Stimulated activated naive CD8-positive, alpha-beta T cell treated with anti-CD3 and anti-CD28 coated beads, Interleukin-15, amount 100 ng/mL, for 72 hours (primary cell): ENCODE measurements at regions not wholly inside any gene's neighbourhood (a gene's known extent, or its start where the extent isn't known, plus 50 kb on each side); places are given as distances from the start of the nearest gene placed in this dataset.
"Not testable (repeated sequence)": the region's sequence is repeated elsewhere in the genome, so short reads cannot be mapped to it uniquely, and the experiment has no call there.

ENCODE experiments used
- ATAC-seq: fragments of 150-1000 bp; cut with Tn5 transposase; 2 replicates; pipeline ENCODE4 v1.10.0; 2021; ENCODE audit warnings: mild to moderate bottlenecking, moderate library complexity
- DNase-seq, 2 donors: peaks; one replicate each; pipeline ENCODE4 v3.0.0; 2021 to 2022
- H3K27ac Mint-ChIP-seq, 2 donors: one replicate each; pipeline ENCODE4 v1.8.0; 2022; ENCODE audit warnings: mild to moderate bottlenecking in 2 of 2, mixed read lengths in 2 of 2, moderate library complexity in 2 of 2
- H3K27me3 Mint-ChIP-seq: one replicate; pipeline ENCODE4 v1.8.0; 2022; ENCODE audit warnings: mixed read lengths
- H3K4me1 Mint-ChIP-seq: one replicate; pipeline ENCODE4 v1.8.0; 2022; ENCODE audit warnings: mild to moderate bottlenecking, mixed read lengths
- H3K4me3 Mint-ChIP-seq, 2 donors: one replicate each; pipeline ENCODE4 v1.8.0; 2022; ENCODE audit warnings: mild to moderate bottlenecking in 2 of 2, mixed read lengths in 2 of 2, moderate library complexity in 1 of 2
- H3K9me3 Mint-ChIP-seq, 2 donors: one replicate each; pipeline ENCODE4 v1.8.0; 2022; ENCODE audit warnings: mixed read lengths in 2 of 2

DNA sequence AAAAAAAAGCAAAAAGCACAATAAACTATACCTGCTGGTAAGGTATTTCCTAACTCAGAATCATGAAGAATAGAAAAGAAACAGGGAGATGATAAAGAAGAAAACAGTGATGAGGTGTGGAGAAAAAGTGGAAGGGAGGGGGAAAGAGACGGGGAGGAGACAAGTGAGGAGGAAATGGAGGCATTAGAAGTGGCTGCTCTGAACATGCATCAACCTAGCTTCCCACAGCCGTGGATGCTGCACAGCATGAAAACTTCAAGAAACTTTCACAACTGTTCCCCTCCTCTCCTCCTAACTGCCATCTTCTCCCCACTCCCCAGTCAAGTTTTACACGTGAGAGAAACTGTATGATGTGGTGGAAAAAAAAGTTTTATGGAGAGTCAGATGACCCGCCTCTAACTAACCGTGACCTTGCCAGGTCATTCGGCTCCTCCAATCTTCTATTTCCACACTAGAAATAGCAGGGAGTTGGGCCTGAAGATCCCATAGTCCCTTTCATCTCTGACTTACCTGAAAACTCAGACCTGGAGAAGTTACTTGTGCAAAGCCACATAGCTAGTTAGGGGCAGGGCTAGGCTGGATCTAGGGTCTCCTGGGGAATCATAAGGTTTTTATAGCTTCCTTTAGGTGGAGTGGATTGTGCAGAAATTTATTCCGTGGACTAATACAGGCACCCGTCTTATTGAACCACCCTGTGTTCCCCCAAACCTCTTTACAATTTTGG lies 461.9 kb downstream of the KLF5 start:
- ATAC-seq: peak; percentile 60
- Mint-ChIP-seq H3K9me3 (no peaks in the 10 kb centered on the region), H3K27me3 (no peaks in the 10 kb centered on the region), H3K4me1 (peaks cover 18% of the 10 kb centered on the region), H3K4me3 (peak overlapping the region; percentile 49 to 69), H3K27ac (peak overlapping the region; percentile 79 to 91)
- no peak for DNase-seq

- H3K9me3 Mint-ChIP-seq, H3K27me3 Mint-ChIP-seq, ATAC-seq, DNase-seq: not testable (repeated sequence)
- Mint-ChIP-seq H3K4me3 (peak overlapping the region; percentile 49 to 69), H3K27ac (peak overlapping the region in 1 of 2 donors; percentile 91), H3K4me1 (peaks cover 18% of the 10 kb centered on the region)
Measured at GRCh38 chr13:73520135-73520534, 461.3 kb downstream of the KLF5 start.

GRCh38 chr13:73519396-73520116 lies 460.8 kb downstream of the KLF5 start:
- H3K4me3 Mint-ChIP-seq: peak overlapping the region in 1 of 2 donors; percentile 22
- ATAC-seq: no peak
- no peaks in the 10 kb centered on the region for H3K9me3 Mint-ChIP-seq
- H3K27me3 Mint-ChIP-seq: no peaks in the 10 kb centered on the region
- DNase-seq: no peak
- peaks cover 18% of the 10 kb centered on the region for H3K4me1 Mint-ChIP-seq
- no peak overlapping the region for H3K27ac Mint-ChIP-seq

- peaks cover 18% of the 10 kb centered on the region for H3K4me1 Mint-ChIP-seq
- no peaks in the 10 kb centered on the region for H3K9me3 Mint-ChIP-seq
- DNase-seq (no peak), ATAC-seq (no peak)
- H3K4me3 Mint-ChIP-seq: no peak overlapping the region
- no peaks in the 10 kb centered on the region for H3K27me3 Mint-ChIP-seq
- H3K27ac Mint-ChIP-seq: no peak overlapping the region
Measured at GRCh38 chr13:73517766-73518165, 459.0 kb downstream of the KLF5 start.

GRCh38 chr13:73516731-73517130 lies 457.9 kb downstream of the KLF5 start:
- DNase-seq (no peak), ATAC-seq (no peak)
- Mint-ChIP-seq H3K9me3 (no peaks in the 10 kb centered on the region), H3K27ac (no peak overlapping the region), H3K27me3 (no peaks in the 10 kb centered on the region), H3K4me3 (no peak overlapping the region), H3K4me1 (peaks cover 17% of the 10 kb centered on the region)

DNA sequence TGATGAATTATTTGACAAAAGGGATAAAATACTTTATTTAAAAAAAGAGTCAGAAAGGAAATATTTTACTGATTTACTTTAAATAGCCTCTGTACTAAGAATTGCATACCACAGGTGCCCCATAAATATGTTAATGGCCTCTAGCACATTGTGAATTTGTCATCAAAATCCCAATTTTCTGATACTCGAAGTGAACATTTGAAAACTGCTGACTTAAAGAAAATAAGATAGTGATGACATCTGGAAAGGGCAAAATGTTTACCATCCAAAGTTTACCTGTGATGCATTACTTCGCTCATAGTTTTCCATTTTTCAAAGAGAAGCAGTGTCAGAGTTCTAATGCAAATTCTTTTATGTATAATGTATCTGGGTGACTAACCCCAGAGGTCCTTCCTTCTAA lies 455.4 kb downstream of the KLF5 start:
- DNase-seq (no peak), ATAC-seq (no peak)
- Mint-ChIP-seq H3K27ac (no peak overlapping the region), H3K4me1 (no peaks in the 10 kb centered on the region), H3K4me3 (no peak overlapping the region), H3K9me3 (peaks cover 8 to 12% of the 10 kb centered on the region in 2 donors), H3K27me3 (no peaks in the 10 kb centered on the region)

DNA sequence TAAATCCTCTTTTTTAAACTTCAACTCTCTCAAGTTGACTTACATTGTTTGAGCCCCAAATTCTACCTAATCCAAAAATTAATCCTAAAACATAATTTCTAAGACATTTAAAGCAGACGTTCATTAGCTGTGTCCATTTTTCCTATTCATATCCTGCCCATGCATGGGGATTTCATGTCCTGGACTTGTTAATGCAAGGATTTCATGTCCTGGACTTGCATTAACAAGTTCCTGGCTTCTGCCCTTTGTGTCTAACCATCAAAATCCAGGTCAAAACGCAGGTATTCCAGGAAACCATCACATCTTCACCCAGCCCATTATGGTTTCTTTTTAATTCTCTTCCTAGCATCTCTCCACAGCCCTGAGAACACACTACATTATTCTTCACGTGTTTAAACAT lies 454.9 kb downstream of the KLF5 start:
- no peak for DNase-seq
- Mint-ChIP-seq H3K27me3 (no peaks in the 10 kb centered on the region), H3K4me3 (no peak overlapping the region), H3K9me3 (peaks cover 8 to 12% of the 10 kb centered on the region in 2 donors), H3K4me1 (no peaks in the 10 kb centered on the region), H3K27ac (no peak overlapping the region)
- ATAC-seq: no peak

- no peak for DNase-seq
- Mint-ChIP-seq H3K27ac (peak overlapping the region in 1 of 2 donors; percentile 33), H3K9me3 (peaks cover 8 to 12% of the 10 kb centered on the region in 2 donors)
Measured at GRCh38 chr13:73508841-73509240, 450.0 kb downstream of the KLF5 start.

DNA sequence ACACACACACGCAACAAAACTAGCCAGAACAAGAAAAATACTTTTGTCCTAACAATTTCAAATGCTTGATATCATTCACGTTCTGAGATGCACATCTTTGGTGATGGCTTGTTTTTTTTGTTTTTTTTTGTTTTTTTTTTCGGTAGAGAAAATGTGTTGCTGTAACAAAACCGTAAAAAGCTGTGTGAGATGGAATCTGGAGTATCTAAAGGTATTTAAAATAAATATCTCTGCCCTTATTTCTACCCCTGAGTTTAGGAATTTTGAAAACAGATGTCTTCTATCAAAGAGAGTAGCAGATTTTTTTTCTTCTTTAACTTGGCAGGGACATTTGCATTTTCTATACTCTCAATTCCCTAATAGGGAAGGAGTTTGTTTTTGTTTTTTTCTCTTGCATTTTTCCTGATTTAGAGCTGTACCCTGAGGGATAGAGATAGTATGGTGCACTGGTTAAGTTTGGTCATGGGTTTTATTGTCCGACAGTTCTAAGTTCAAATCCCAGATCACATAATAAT lies 446.6 kb downstream of the KLF5 start:
- no peaks in the 10 kb centered on the region for H3K4me1 Mint-ChIP-seq
- peaks cover 0 to 5% of the 10 kb centered on the region in 2 donors for H3K9me3 Mint-ChIP-seq
- H3K4me3 Mint-ChIP-seq: no peak overlapping the region
- H3K27me3 Mint-ChIP-seq: no peaks in the 10 kb centered on the region
- DNase-seq: no peak
- H3K27ac Mint-ChIP-seq: no peak overlapping the region
- ATAC-seq: no peak

More at GRCh38 chr13:73508841-73509240, 450.0 kb downstream of the KLF5 start:
- ATAC-seq: no peak
- H3K4me1 Mint-ChIP-seq: no peaks in the 10 kb centered on the region
- no peaks in the 10 kb centered on the region for H3K27me3 Mint-ChIP-seq
- no peak overlapping the region for H3K4me3 Mint-ChIP-seq

GRCh38 chr13:73499695-73500094 lies 440.9 kb downstream of the KLF5 start:
- Mint-ChIP-seq H3K9me3 (no peaks in the 10 kb centered on the region), H3K27ac (no peak overlapping the region), H3K4me3 (no peak overlapping the region), H3K27me3 (no peaks in the 10 kb centered on the region), H3K4me1 (no peaks in the 10 kb centered on the region)
- ATAC-seq: no peak
- DNase-seq: no peak

- Mint-ChIP-seq H3K4me3 (no peak overlapping the region), H3K27ac (no peak overlapping the region), H3K4me1 (no peaks in the 10 kb centered on the region), H3K27me3 (no peaks in the 10 kb centered on the region), H3K9me3 (no peaks in the 10 kb centered on the region)
- ATAC-seq (no peak), DNase-seq (no peak)
Measured at GRCh38 chr13:73497430-73497829, 438.6 kb downstream of the KLF5 start.

DNA sequence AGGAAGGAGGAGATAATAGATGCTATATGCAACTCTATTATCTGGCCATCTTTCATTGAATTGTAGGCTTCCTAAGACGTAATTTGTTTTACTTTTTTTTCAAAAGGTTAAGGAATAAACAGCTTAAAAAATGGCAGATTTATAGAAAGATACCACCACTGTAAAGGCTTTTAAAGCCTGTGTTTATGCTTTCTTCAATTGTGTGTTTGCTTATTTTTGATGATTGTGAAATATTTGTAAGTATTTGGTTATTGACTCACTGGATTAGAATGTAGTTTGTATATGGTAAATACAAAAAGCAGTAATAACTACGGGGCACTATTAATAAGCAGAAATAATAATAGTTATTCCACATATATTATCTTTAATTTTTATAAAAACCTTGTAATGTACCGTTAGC lies 437.9 kb downstream of the KLF5 start:
- Mint-ChIP-seq H3K4me3 (no peak overlapping the region), H3K9me3 (no peaks in the 10 kb centered on the region), H3K27me3 (no peaks in the 10 kb centered on the region), H3K4me1 (no peaks in the 10 kb centered on the region), H3K27ac (no peak overlapping the region)
- DNase-seq: no peak
- ATAC-seq: no peak

GRCh38 chr13:73492811-73493210 lies 434.0 kb downstream of the KLF5 start:
- Mint-ChIP-seq H3K27ac (no peak overlapping the region), H3K27me3 (no peaks in the 10 kb centered on the region), H3K4me1 (no peaks in the 10 kb centered on the region), H3K9me3 (peaks cover 13 to 16% of the 10 kb centered on the region in 2 donors), H3K4me3 (no peak overlapping the region)
- no peak for ATAC-seq
- DNase-seq: no peak

DNA sequence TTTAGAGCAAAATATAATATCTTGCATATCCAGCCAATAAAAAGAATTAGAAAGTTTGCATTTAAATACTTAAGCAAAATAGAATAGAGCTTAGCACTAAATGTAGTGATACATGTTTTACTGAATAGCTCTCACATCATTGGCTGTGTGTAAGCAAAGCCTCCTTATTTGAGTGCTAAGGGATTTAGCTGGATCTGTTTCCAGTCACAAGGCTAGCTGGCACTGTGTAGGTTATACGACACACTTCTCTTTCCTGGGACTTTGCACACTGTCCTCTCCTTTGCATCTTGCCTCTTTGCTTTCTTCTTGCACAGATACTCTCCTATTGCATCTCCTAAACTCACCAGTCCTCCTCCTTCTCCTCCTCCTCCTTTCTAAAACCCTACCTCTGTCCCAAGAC lies 423.8 kb downstream of the KLF5 start:
- Mint-ChIP-seq H3K27me3 (no peaks in the 10 kb centered on the region), H3K4me3 (no peak overlapping the region), H3K9me3 (peaks cover 0 to 4% of the 10 kb centered on the region in 2 donors), H3K4me1 (no peaks in the 10 kb centered on the region), H3K27ac (no peak overlapping the region)
- no peak for ATAC-seq
- DNase-seq: no peak

GRCh38 chr13:73481886-73482445 lies 423.2 kb downstream of the KLF5 start:
- no peak overlapping the region for H3K4me3 Mint-ChIP-seq

More at GRCh38 chr13:73481886-73482445, 423.2 kb downstream of the KLF5 start:
- H3K9me3 Mint-ChIP-seq: peaks cover 0 to 4% of the 10 kb centered on the region in 2 donors
- DNase-seq: no peak
- H3K4me1 Mint-ChIP-seq: no peaks in the 10 kb centered on the region
- no peak overlapping the region for H3K27ac Mint-ChIP-seq
- H3K27me3 Mint-ChIP-seq: no peaks in the 10 kb centered on the region
- no peak for ATAC-seq
